GM12878 (cell line): ENCODE measurements at regions not wholly inside any gene's neighbourhood (a gene's known extent, or its start where the extent isn't known, plus 50 kb on each side); places are given as distances from the start of the nearest gene placed in this dataset.

Experiments used
- ELK1 ChIP-seq: IDR thresholded peaks from 2 replicates; pipeline ENCODE4 v1.6.1; 2012; ENCODE audit warnings: low read depth, low read length, improper control_type of control experiment
- HDAC6 ChIP-seq: fragments of 200-600 bp; sonication (generic); IDR thresholded peaks from one replicate; pipeline ENCODE4 v1.8.0; 2017; ENCODE audit warnings: antibody characterized with exemption; ENCODE audit not compliant: unreplicated experiment
- HSF1 ChIP-seq: fragments of 150-350 bp; IDR thresholded peaks from 2 replicates; pipeline ENCODE4 v1.6.1; 2014; ENCODE audit warnings: mild to moderate bottlenecking, low read depth, low read length
- IRF5 ChIP-seq: fragments of 450-650 bp; IDR thresholded peaks from 2 replicates; pipeline ENCODE4 v1.6.1; 2017; ENCODE audit warnings: borderline replicate concordance
- YBX1 ChIP-seq: fragments of 450-650 bp; IDR thresholded peaks from 2 replicates; pipeline ENCODE4 v1.6.1; 2016; ENCODE audit warnings: antibody characterized with exemption
- YY1 ChIP-seq: IDR thresholded peaks from 2 replicates; pipeline ENCODE4 v1.6.1; 2011; ENCODE audit warnings: low read depth, mild to moderate bottlenecking, low read length
- ZBTB40 ChIP-seq: fragments of 450-650 bp; IDR thresholded peaks from 2 replicates; pipeline ENCODE4 v1.6.1; 2016; ENCODE audit warnings: mild to moderate bottlenecking, moderate library complexity, borderline replicate concordance
- ZNF687 ChIP-seq: fragments of 450-650 bp; IDR thresholded peaks from 2 replicates; pipeline ENCODE4 v1.6.1; 2017; ENCODE audit warnings: mild to moderate bottlenecking, moderate library complexity

GRCh38 chr6:144877118-144877517, 592.0 kb downstream of the UTRN start (continued):
- TF ChIP-seq ZNF687 (no peak), IRF5 (no peak), ELK1 (no peak), HSF1 (no peak), ZBTB40 (no peak), YBX1 (no peak), YY1 (no peak), HDAC6 (no peak)
